Karpas-422 (cell line): ENCODE measurements at regions not wholly inside any gene's neighbourhood (a gene's known extent, or its start where the extent isn't known, plus 50 kb on each side); places are given as distances from the start of the nearest gene placed in this dataset.
"Not testable (repeated sequence)": the region's sequence is repeated elsewhere in the genome, so short reads cannot be mapped to it uniquely, and the experiment has no call there.

Experiments
- DNase-seq: peaks from one replicate; pipeline ENCODE4 v3.0.0-alpha.2; 2015
- H2AFZ ChIP-seq: fragments of 200-600 bp; sonication (generic); 2 replicates; pipeline ENCODE4 v1.6.1; 2014; ENCODE audit warnings: antibody characterized with exemption, low read length, mixed read lengths
- H3K27ac ChIP-seq: fragments of 200-600 bp; sonication (generic); 2 replicates; pipeline ENCODE4 v1.5.1; 2014; ENCODE audit warnings: mild to moderate bottlenecking, low read length, moderate library complexity
- H3K27me3 ChIP-seq: fragments of 200-600 bp; sonication (generic); 2 replicates; pipeline ENCODE4 v1.6.1; 2014; ENCODE audit warnings: low read length, mixed read lengths
- H3K36me3 ChIP-seq: fragments of 200-600 bp; sonication (generic); 2 replicates; pipeline ENCODE4 v1.6.1; 2014; ENCODE audit warnings: low read length, mixed read lengths; ENCODE audit not compliant: insufficient read depth
- H3K4me1 ChIP-seq: fragments of 200-600 bp; sonication (generic); 2 replicates; pipeline ENCODE4 v1.6.1; 2014; ENCODE audit warnings: mild to moderate bottlenecking, low read length, mixed read lengths
- H3K4me2 ChIP-seq: fragments of 200-600 bp; sonication (generic); 2 replicates; pipeline ENCODE4 v1.6.1; 2014; ENCODE audit warnings: low read length, low read depth, mild to moderate bottlenecking; ENCODE audit not compliant: poor library complexity, severe bottlenecking
- H3K4me3 ChIP-seq: fragments of 200-600 bp; sonication (generic); 2 replicates; pipeline ENCODE4 v1.5.1; 2014; ENCODE audit warnings: mild to moderate bottlenecking, antibody characterized with exemption, low read length, mixed read lengths
- H3K79me2 ChIP-seq: fragments of 200-600 bp; sonication (generic); 2 replicates; pipeline ENCODE4 v1.6.1; 2014; ENCODE audit warnings: mild to moderate bottlenecking, low read length, mixed read lengths
- H3K9ac ChIP-seq: fragments of 200-600 bp; sonication (generic); 2 replicates; pipeline ENCODE4 v1.6.0; 2014; ENCODE audit warnings: low read length
- H3K9me2 ChIP-seq: fragments of 200-600 bp; sonication (generic), shearing (Covaris generic); replicated peaks from 2 replicates; pipeline ENCODE4 v1.6.0; 2014; ENCODE audit warnings: mild to moderate bottlenecking, low read length, moderate library complexity; ENCODE audit not compliant: insufficient read depth
- H3K9me3 ChIP-seq: fragments of 300-700, 200-600 bp; sonication (generic); 2 replicates; pipeline ENCODE4 v1.6.1; 2014; ENCODE audit warnings: low read length, mixed read lengths
- H4K20me1 ChIP-seq: fragments of 200-600 bp; sonication (generic); 2 replicates; pipeline ENCODE4 v1.6.1; 2014; ENCODE audit warnings: mild to moderate bottlenecking, antibody characterized with exemption, low read length, low read depth; ENCODE audit not compliant: insufficient read depth

GRCh38 chr2:124986870-124987269, 961.8 kb downstream of the CNTNAP5 start:
- not testable (repeated sequence) for H3K4me2 ChIP-seq, H3K27me3 ChIP-seq, H4K20me1 ChIP-seq, H3K9me2 ChIP-seq, H3K4me3 ChIP-seq, H2AFZ ChIP-seq, H3K9ac ChIP-seq, H3K9me3 ChIP-seq, H3K36me3 ChIP-seq, DNase-seq, H3K4me1 ChIP-seq, H3K79me2 ChIP-seq, H3K27ac ChIP-seq

DNA sequence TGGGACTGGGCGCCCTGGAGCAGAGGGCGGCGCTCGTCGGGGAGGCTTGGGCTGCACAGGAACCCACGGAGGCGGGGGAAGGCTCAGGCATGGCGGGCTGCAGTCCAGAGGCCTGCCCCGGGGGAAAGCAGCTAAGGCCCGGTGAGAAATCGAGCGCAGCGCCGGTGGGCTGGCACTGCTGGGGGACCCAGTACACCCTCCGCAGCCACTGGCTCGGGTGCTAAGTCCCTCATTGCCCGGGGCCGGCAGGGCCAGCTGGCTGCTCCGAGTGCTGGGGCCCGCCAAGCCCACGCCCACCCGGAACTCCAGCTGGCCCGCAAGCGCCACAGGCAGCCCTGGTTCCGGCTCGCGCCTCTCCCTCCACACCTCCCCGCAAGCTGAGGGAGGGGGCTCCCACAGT, 962.3 kb downstream of the CNTNAP5 start:
- not testable (repeated sequence) for H3K27ac ChIP-seq, H3K4me2 ChIP-seq, DNase-seq, H3K9me2 ChIP-seq, H3K79me2 ChIP-seq, H2AFZ ChIP-seq, H3K4me3 ChIP-seq, H4K20me1 ChIP-seq, H3K4me1 ChIP-seq, H3K27me3 ChIP-seq, H3K9me3 ChIP-seq, H3K9ac ChIP-seq, H3K36me3 ChIP-seq

DNA sequence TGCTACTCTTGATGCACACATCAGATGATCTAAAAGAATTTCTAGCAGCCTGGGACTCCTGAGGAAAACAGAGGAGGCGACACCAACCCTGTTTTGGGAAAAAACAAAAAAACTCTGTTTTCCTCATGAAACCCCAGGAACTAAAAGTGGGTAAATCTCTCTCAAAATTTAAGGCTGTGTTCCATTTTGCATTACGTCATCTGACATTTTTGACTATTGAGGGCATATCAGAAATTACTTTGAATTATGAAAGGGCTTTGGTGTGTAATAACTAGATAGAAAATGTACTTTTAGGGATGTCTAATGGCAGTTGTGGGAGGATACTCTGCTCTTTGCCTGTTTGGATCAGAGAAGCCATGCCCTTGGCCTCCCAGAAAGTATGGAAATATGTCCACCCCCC, 963.0 kb downstream of the CNTNAP5 start:
- no peaks in the 10 kb centered on the region for H3K9me2 ChIP-seq
- H3K9ac ChIP-seq: no peak overlapping the region
- DNase-seq: peak; percentile 6
- H2AFZ ChIP-seq: no peak overlapping the region
- H3K36me3 ChIP-seq: no peaks in the 10 kb centered on the region
- no peak overlapping the region for H3K4me2 ChIP-seq
- H4K20me1 ChIP-seq: no peaks in the 10 kb centered on the region
- no peaks in the 10 kb centered on the region for H3K27me3 ChIP-seq
- no peak overlapping the region for H3K27ac ChIP-seq
- no peaks in the 10 kb centered on the region for H3K4me1 ChIP-seq
- no peak overlapping the region for H3K4me3 ChIP-seq
- no peaks in the 10 kb centered on the region for H3K79me2 ChIP-seq
- no peaks in the 10 kb centered on the region for H3K9me3 ChIP-seq

- Histone ChIP-seq H3K27me3 (no peaks in the 10 kb centered on the region), H3K4me2 (no peak overlapping the region), H3K79me2 (no peaks in the 10 kb centered on the region), H3K9ac (no peak overlapping the region), H3K27ac (no peak overlapping the region), H3K9me2 (no peaks in the 10 kb centered on the region), H3K36me3 (no peaks in the 10 kb centered on the region), H2AFZ (no peak overlapping the region), H3K4me3 (no peak overlapping the region), H3K4me1 (no peaks in the 10 kb centered on the region), H4K20me1 (no peaks in the 10 kb centered on the region), H3K9me3 (no peaks in the 10 kb centered on the region)
- peak; percentile 26 for DNase-seq
These were observed 963.7 kb downstream of the CNTNAP5 start for GRCh38 chr2:124988794-124989193.

DNA sequence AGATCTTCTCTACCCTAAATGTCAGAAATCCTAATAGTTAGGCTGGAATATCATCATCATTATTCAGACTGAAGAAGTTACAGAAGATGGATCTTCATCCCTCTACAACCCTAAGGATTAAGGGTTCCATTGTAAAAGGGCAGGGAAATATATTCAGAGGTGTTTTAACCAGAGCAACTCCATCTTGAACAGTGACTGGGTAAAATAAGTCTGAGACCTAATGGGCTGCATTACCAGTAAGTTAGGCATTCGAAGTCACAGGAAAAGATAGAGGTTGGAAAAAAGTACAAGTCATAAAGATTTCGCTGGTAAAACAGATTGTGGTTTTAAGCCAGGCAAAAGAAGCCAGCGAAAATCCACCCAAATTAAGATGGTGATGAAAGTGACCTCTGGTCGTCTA, 968.7 kb downstream of the CNTNAP5 start:
- no peak for DNase-seq
- Histone ChIP-seq H3K27me3 (no peaks in the 10 kb centered on the region), H3K4me1 (no peaks in the 10 kb centered on the region), H3K4me3 (no peak overlapping the region), H3K79me2 (no peaks in the 10 kb centered on the region), H3K9me2 (no peaks in the 10 kb centered on the region), H4K20me1 (no peaks in the 10 kb centered on the region), H3K36me3 (no peaks in the 10 kb centered on the region), H3K9me3 (no peaks in the 10 kb centered on the region), H3K4me2 (no peak overlapping the region), H3K9ac (no peak overlapping the region), H3K27ac (no peak overlapping the region), H2AFZ (no peak overlapping the region)

DNA sequence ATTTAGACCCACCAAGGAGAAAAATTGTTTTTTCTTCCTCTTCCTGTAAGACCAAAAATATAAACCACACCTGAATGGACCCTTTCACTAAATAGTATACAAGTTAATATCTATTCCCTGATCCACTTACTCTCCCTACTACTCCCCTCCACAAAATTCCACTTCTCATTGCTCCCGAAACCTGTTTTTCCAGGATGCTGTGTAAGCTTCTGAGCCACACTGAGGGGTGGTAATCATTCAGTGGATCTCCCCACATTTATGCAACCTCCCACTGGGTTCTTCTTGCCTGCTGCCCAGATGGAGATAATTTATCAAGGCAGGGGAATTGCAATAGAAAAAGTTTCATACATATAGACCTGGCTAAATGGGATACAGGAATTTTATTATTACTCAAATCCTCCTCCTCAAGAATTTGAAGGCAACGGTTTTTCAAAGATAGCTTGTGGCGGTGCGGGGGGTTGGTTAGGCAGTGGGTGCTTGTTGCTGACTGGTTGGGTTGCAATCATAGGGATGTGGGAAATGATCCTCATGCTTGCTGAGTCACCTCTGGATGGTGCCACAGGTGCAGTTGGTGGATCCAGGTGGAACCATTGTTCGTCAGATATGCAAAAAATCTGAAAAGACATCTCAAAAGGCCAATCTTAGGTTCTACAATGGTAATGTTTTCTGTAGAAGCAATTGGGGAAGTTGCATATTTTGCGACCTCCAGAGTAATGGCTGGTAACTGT, 970.3 kb downstream of the CNTNAP5 start:
- Histone ChIP-seq H3K4me3 (no peak overlapping the region), H3K36me3 (no peaks in the 10 kb centered on the region), H3K9me3 (no peaks in the 10 kb centered on the region), H3K27me3 (no peaks in the 10 kb centered on the region), H3K9me2 (no peaks in the 10 kb centered on the region), H2AFZ (no peak overlapping the region), H3K9ac (no peak overlapping the region), H3K79me2 (no peaks in the 10 kb centered on the region), H3K27ac (no peak overlapping the region), H3K4me2 (no peak overlapping the region), H4K20me1 (no peaks in the 10 kb centered on the region), H3K4me1 (no peaks in the 10 kb centered on the region)
- DNase-seq: no peak

DNA sequence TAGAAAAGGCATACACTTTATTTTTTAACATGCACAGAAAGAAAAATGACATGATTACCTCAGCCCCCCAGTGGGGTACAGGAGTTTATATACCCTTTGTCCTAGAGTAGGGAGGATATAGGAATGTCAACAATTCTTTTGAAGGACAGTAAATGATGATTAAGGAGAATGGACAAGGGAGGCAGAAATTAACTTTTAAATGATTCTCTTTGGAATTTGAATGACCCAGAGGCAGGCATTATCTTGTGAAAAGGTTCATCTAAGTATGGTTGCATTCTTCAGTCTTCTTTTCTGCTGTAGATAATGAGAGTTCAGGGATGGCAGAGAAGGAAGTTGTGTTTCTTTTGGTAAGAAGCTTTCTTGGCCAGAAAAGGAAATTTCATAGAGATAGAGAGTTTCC, 971.3 kb downstream of the CNTNAP5 start:
- Histone ChIP-seq H3K9ac (no peak overlapping the region), H3K9me3 (no peaks in the 10 kb centered on the region), H3K4me3 (no peak overlapping the region), H3K36me3 (no peaks in the 10 kb centered on the region), H2AFZ (no peak overlapping the region), H3K27ac (no peak overlapping the region), H3K79me2 (no peaks in the 10 kb centered on the region), H3K4me2 (no peak overlapping the region), H3K27me3 (no peaks in the 10 kb centered on the region), H3K9me2 (no peaks in the 10 kb centered on the region), H4K20me1 (no peaks in the 10 kb centered on the region), H3K4me1 (no peaks in the 10 kb centered on the region)
- no peak for DNase-seq

- H3K27ac ChIP-seq: no peak overlapping the region
- H2AFZ ChIP-seq: no peak overlapping the region
These were observed 974.8 kb downstream of the CNTNAP5 start for GRCh38 chr2:124999906-125000305.

More at GRCh38 chr2:124999906-125000305, 974.8 kb downstream of the CNTNAP5 start:
- Histone ChIP-seq H3K9ac (no peak overlapping the region), H3K9me2 (no peaks in the 10 kb centered on the region), H3K4me2 (no peak overlapping the region), H3K4me3 (no peak overlapping the region), H4K20me1 (no peaks in the 10 kb centered on the region), H3K79me2 (no peaks in the 10 kb centered on the region), H3K27me3 (no peaks in the 10 kb centered on the region), H3K9me3 (no peaks in the 10 kb centered on the region), H3K4me1 (no peaks in the 10 kb centered on the region), H3K36me3 (no peaks in the 10 kb centered on the region)
- no peak for DNase-seq
